Body of pancreas (tissue), 4 donors: ENCODE measurements at regions not wholly inside any gene's neighbourhood (a gene's known extent, or its start where the extent isn't known, plus 50 kb on each side); places are given as distances from the start of the nearest gene placed in this dataset.
"Not testable (repeated sequence)": the region's sequence is repeated elsewhere in the genome, so short reads cannot be mapped to it uniquely, and the experiment has no call there.

Source experiments
- ATAC-seq: fragments of 150-250 bp; one replicate; pipeline ENCODE4 v1.9.1; 2016
- DNase-seq, 4 donors: peaks; one replicate each; pipeline ENCODE4 v3.0.0-alpha.2; 2019
- H3K27ac ChIP-seq, 4 donors: fragments of 200-600 bp; sonication (generic); 1 replicate in 3 of 4; 2 replicates in 1 of 4; pipeline versions ENCODE4 v1.5.1 to v1.6.1; 2016 to 2019; ENCODE audit warnings: mild to moderate bottlenecking in 1 of 4, mixed read lengths in 1 of 4, moderate library complexity in 1 of 4
- H3K27me3 ChIP-seq, 2 donors: fragments of 200-600 bp; sonication (generic); one replicate each; pipeline ENCODE4 v1.6.0; 2016; ENCODE audit warnings: mild to moderate bottlenecking in 1 of 2
- H3K36me3 ChIP-seq, 2 donors: fragments of 200-600 bp; sonication (generic); replicated peaks in 1 of 2; 2 replicates each; pipeline ENCODE4 v1.5.1; 2016; ENCODE audit warnings: low read depth in 2 of 2; ENCODE audit not compliant: insufficient read depth in 1 of 2
- H3K4me1 ChIP-seq: fragments of 200-600 bp; sonication (generic); one replicate; pipeline ENCODE4 v1.6.0; 2016
- H3K4me3 ChIP-seq, 2 donors: fragments of 200-600 bp; sonication (generic); 1 replicate in 1 of 2; 2 replicates in 1 of 2; pipeline ENCODE4 v1.5.1; 2016 to 2019
- H3K9me3 ChIP-seq, 3 donors: fragments of 200-600 bp; sonication (generic); 1 replicate in 2 of 3; 2 replicates in 1 of 3; pipeline ENCODE4 v1.5.1; 2016
- POLR2A ChIP-seq, 3 donors: fragments of 450-650 bp; IDR thresholded peaks; one replicate each; pipeline ENCODE4 v1.6.1; 2016; ENCODE audit warnings: antibody characterized with exemption in 3 of 3, mild to moderate bottlenecking in 2 of 3
- whole genome bisulfite sequencing, 2 donors: methylation state at CpG; one replicate each; pipeline ENCODE4 v1.1.5; 2017; 5-methylcytosine and 5-hydroxymethylcytosine counted together
- intact Hi-C: fragments of 100-400 bp; cut with DNase I; formaldehyde crosslinking; loops from one replicate; pipeline ENCODE4 v1.15.1; 2023
- TF ChIP-seq, protein P1 (sequence below), 7 experiments: fragments of 450-650 bp in 4 of 7; fragments of 200-600 bp in 3 of 7; sonication (generic) in 3 of 7; IDR thresholded peaks; one replicate each; pipeline ENCODE4 v1.5.1; 2016 to 2019; ENCODE audit warnings: antibody characterized with exemption in 7 of 7

DNA sequence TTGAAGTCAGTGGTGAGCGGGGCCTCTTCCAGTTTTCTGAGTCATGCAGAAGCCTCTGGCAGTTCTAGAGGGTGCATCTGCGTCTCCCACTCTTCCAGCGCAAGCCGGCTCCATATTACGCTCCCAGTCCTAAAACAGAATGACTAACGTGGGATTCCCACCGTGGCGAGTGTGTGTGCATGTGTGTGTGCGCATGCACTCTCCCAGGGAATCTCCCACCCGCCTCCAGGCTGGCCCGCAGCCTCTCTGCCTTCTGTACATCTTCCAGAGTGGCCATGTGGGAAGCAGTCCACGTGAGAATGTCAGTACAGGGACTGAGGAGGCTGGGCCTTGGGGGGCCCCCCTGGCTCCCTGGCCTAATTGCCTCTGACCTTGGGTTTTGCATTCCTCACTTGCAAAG lies 87.7 kb downstream of the LSM3 start:
- peak; percentile 39 for ATAC-seq
- no peak overlapping the region for H3K27ac ChIP-seq
- no peaks in the 10 kb centered on the region for H3K36me3 ChIP-seq
- no peak for TF ChIP-seq POLR2A (IDR thresholded peaks at IDR 0.05)
- TF ChIP-seq, protein P1, sequence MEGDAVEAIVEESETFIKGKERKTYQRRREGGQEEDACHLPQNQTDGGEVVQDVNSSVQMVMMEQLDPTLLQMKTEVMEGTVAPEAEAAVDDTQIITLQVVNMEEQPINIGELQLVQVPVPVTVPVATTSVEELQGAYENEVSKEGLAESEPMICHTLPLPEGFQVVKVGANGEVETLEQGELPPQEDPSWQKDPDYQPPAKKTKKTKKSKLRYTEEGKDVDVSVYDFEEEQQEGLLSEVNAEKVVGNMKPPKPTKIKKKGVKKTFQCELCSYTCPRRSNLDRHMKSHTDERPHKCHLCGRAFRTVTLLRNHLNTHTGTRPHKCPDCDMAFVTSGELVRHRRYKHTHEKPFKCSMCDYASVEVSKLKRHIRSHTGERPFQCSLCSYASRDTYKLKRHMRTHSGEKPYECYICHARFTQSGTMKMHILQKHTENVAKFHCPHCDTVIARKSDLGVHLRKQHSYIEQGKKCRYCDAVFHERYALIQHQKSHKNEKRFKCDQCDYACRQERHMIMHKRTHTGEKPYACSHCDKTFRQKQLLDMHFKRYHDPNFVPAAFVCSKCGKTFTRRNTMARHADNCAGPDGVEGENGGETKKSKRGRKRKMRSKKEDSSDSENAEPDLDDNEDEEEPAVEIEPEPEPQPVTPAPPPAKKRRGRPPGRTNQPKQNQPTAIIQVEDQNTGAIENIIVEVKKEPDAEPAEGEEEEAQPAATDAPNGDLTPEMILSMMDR (IDR thresholded peaks at IDR 0.05): no peak
- peak in 1 of 4 donors; percentile 41 for DNase-seq
- no peaks in the 10 kb centered on the region for H3K9me3 ChIP-seq
- H3K27me3 ChIP-seq: no peaks in the 10 kb centered on the region
- no peak overlapping the region for H3K4me3 ChIP-seq
- 59 to 69% methylated on average over 12 of the region's 12 CpGs for WGBS, 2 donors
- no peaks in the 10 kb centered on the region for H3K4me1 ChIP-seq
- intact Hi-C loops: no loop called here

DNA sequence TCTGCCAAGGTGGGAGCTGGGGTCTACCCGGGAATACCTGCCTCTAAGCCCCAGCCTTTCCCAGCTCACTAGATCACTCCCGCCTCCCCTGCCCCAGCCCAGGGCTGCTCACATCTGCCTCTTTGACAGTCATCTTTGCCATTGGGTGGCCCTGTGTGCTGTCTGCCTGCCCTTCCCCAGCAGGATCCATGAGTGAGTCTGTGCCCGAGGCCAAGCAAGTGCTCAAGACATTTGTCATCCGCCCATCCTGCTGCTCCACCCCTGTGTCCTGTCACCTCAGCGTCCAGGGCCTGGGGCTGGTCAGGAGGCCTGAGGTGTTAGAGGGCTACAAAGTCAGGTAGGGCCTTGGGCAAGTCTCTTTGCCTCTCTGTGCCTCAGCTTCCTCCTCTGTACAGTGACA lies 89.4 kb downstream of the LSM3 start:
- no peaks in the 10 kb centered on the region for H3K36me3 ChIP-seq
- intact Hi-C loops: no loop called here
- no peaks in the 10 kb centered on the region for H3K9me3 ChIP-seq
- DNase-seq (no peak), ATAC-seq (no peak)
- H3K27me3 ChIP-seq: no peaks in the 10 kb centered on the region
- H3K27ac ChIP-seq: no peak overlapping the region
- no peak overlapping the region for H3K4me3 ChIP-seq
- 70 to 82% methylated on average over 5 of the region's 5 CpGs for WGBS, 2 donors
- H3K4me1 ChIP-seq: no peaks in the 10 kb centered on the region
- no peak for TF ChIP-seq POLR2A (IDR thresholded peaks at IDR 0.05)
- TF ChIP-seq, protein P1 (IDR thresholded peaks at IDR 0.05): no peak

DNA sequence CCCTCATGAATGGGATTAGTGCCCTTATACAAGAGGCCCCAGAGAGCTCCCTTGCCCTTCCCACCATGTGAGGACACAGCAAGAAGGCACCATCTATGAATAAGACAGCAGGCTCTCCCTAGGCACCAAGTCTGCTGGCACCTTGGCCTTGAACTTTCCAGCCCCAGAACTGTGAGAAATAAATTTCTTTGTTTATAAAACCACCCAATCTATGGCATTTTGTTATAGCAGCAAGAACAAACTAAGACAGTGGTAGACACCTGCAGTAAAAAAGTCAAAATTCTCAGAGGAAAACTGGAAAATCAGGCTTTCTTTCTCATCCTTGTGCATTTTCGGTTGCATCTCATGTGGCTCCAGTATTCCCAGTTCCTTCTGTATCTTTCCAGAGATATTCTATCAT lies 90.3 kb downstream of the LSM3 start:
- Histone ChIP-seq H3K4me3 (no peak overlapping the region), H3K4me1 (no peaks in the 10 kb centered on the region), H3K27me3 (no peaks in the 10 kb centered on the region), H3K9me3 (no peaks in the 10 kb centered on the region), H3K36me3 (no peaks in the 10 kb centered on the region), H3K27ac (no peak overlapping the region)
- 78 to 94% methylated on average over 1 of the region's 1 CpG for WGBS, 2 donors
- ATAC-seq (no peak), DNase-seq (no peak)
- no peak for TF ChIP-seq POLR2A (IDR thresholded peaks at IDR 0.05)
- TF ChIP-seq, protein P1 (IDR thresholded peaks at IDR 0.05): no peak
- intact Hi-C loops: no loop called here

DNA sequence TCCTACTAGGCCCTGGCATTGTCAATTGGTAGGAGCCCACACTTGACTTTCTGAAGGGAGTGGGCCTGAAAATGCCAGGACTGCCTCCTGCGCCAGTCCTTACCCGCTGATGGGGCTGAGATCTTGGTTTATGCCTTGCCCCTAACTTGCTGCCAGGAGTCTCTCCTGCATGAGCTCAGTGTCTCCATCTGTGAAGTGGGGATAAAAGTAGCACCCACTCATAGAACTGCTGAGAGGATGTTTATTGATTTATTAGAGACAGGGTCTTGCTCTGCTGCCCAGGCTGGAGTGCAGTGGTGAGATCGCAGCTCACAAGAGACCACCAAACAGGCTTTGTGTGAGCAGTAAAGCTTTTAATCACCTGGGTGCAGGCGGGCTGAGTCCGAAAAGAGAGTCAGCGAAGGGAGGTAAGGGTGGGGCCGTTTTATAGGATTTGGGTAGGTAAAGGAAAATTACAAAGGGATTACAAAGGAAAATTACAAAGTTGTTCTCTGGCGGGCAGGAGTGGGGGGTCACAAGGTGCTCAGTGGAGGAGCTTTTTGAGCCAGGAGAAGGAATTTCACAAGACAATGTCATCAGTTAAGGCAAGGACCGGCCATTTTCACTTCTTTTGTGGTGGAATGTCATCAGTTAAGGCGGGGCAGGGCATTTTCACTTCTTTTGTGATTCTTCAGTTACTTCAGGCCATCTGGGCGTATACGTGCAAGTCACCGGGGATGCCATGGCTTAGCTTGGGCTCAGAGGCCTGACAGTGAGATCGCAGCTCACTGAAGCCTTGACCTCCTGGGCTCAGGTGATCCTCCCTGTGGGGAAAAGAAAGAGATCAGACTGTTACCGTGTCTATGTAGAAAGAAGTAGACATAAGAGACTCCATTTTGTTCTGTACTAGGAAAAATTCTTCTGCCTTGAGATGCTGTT lies 93.7 kb downstream of the LSM3 start:
- not testable (repeated sequence) for ATAC-seq, H3K4me3 ChIP-seq

DNA sequence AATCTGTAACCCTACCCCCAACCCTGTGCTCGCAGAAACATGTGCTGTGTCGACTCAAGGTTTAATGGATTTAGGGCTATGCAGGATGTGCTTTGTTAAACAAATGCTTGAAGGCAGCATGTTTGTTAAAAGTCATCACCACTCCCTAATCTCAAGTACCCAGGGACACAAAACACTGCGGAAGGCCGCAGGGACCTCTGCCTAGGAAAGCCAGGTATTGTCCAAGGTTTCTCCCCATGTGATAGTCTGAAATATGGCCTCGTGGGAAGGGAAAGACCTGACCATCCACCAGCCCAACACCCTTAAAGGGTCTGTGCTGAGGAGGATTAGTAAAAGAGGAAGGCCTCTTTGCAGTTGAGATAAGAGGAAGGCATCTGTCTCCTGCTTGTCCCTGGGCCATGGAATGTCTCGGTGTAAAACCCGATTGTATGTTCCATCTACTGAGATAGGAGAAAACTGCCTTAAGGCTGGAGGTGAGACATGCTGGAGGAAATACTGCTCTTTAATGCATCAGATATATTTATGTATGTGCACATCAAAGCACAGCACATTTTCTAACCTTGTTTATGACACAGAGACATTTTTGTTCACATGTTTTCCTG lies 94.4 kb downstream of the LSM3 start:
- H3K4me1 ChIP-seq, H3K4me3 ChIP-seq, intact Hi-C loops, H3K27ac ChIP-seq, ATAC-seq, H3K36me3 ChIP-seq, H3K27me3 ChIP-seq, H3K9me3 ChIP-seq, DNase-seq: not testable (repeated sequence)
- WGBS, 2 donors: 69 to 74% methylated on average over 5 to 7 of the region's 7 CpGs

More for the DNA sequence above, 93.7 kb downstream of the LSM3 start:
- H3K9me3 ChIP-seq, H3K36me3 ChIP-seq, H3K27me3 ChIP-seq, intact Hi-C loops, H3K27ac ChIP-seq, H3K4me1 ChIP-seq, DNase-seq: not testable (repeated sequence)
- 84 to 87% methylated on average over 15 of the region's 15 CpGs for WGBS, 2 donors
